ENCODE measurements at regions not wholly inside any gene's neighbourhood (a gene's known extent, or its start where the extent isn't known, plus 50 kb on each side); places are given as distances from the start of the nearest gene placed in this dataset.

DNA sequence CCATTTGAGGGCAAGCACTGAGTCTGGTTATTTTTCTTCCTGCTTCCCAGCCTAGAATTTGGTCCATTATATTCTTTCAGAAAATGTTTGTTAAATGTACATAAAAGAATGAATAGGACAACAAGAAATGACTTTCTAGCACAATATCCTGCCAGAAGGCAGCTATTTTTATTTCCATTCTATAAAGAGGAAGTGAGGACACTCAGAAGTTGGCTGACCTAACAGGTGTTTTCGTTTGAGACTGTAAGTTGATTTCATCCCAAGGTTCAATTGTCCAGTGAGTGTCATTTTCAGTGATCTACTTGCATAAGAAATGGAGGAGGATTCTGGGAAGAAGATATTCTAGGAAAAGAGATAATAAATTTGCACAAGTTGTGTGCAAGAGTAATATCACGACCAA lies 191.9 kb upstream of the POU1F1 start:
- H3K4me1 Mint-ChIP-seq (ENCODE audit: low read depth, unreplicated experiment) = no peaks in the 10 kb centered on the region
- POLR2A ChIA-PET = no interaction called here
- no peak overlapping the region for H3K27ac Mint-ChIP-seq (ENCODE audit: unreplicated experiment)
- TF ChIP-seq, protein P1, sequence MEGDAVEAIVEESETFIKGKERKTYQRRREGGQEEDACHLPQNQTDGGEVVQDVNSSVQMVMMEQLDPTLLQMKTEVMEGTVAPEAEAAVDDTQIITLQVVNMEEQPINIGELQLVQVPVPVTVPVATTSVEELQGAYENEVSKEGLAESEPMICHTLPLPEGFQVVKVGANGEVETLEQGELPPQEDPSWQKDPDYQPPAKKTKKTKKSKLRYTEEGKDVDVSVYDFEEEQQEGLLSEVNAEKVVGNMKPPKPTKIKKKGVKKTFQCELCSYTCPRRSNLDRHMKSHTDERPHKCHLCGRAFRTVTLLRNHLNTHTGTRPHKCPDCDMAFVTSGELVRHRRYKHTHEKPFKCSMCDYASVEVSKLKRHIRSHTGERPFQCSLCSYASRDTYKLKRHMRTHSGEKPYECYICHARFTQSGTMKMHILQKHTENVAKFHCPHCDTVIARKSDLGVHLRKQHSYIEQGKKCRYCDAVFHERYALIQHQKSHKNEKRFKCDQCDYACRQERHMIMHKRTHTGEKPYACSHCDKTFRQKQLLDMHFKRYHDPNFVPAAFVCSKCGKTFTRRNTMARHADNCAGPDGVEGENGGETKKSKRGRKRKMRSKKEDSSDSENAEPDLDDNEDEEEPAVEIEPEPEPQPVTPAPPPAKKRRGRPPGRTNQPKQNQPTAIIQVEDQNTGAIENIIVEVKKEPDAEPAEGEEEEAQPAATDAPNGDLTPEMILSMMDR (IDR thresholded peaks at IDR 0.05; ENCODE audit: insufficient read depth in 1 of 2, low read depth in 1 of 2, low read length in 1 of 2, severe bottlenecking in 1 of 2, unreplicated experiment in 1 of 2) = no peak
- Histone ChIP-seq H3K4me3 (ENCODE audit: low read depth, low read length) (no peak overlapping the region), H3K27me3 (replicated peaks; ENCODE audit: control insufficient read depth, insufficient read depth, low read length) (no peaks in the 10 kb centered on the region), H3K36me3 (ENCODE audit: control insufficient read depth, insufficient read depth, low read length) (no peaks in the 10 kb centered on the region), H3K9me3 (no peaks in the 10 kb centered on the region; the same call in 1 of the 2 replicates), H3K4me1 (no peaks in the 10 kb centered on the region)
- no peaks in the 10 kb centered on the region for H3K27me3 Mint-ChIP-seq (ENCODE audit: insufficient read depth, unreplicated experiment)
- H3K9me3 Mint-ChIP-seq (ENCODE audit: unreplicated experiment) = peaks cover 8% of the 10 kb centered on the region
- intact Hi-C loops (cut with micrococcal nuclease; ENCODE audit: unreplicated experiment) = no loop called here
- BruUV-seq (replicated peaks) = no TSS peak
- CTCF ChIA-PET = no interaction called here
- no peaks in the 10 kb centered on the region for H3K36me3 Mint-ChIP-seq (ENCODE audit: insufficient read depth, unreplicated experiment)
- no peak for DNase-seq
- no peak overlapping the region for H3K4me3 Mint-ChIP-seq (ENCODE audit: unreplicated experiment)

DNA sequence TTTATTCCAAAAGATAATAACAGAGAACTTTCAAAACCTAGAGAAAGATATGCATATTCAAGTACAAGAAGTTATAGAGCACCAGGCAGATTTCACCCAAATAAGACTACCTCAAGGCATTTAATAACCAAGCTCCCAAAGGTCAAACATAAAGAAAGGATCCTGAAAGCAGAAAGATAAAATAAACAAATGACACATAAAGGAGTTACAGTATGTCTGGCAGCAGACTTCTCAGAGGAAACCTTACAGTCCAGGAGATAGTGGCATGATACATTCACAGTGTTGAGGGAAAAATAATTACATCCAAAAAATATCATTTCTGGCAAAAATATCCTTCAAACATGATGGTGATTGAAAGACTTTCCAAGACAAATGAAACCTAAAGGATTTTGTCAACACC lies 185.8 kb upstream of the POU1F1 start:
- Mint-ChIP-seq H3K4me1 (ENCODE audit: low read depth, unreplicated experiment) (no peaks in the 10 kb centered on the region), H3K36me3 (ENCODE audit: insufficient read depth, unreplicated experiment) (no peaks in the 10 kb centered on the region), H3K4me3 (ENCODE audit: unreplicated experiment) (no peak overlapping the region), H3K27me3 (ENCODE audit: insufficient read depth, unreplicated experiment) (no peaks in the 10 kb centered on the region), H3K9me3 (ENCODE audit: unreplicated experiment) (peaks cover 8% of the 10 kb centered on the region), H3K27ac (ENCODE audit: unreplicated experiment) (no peak overlapping the region)
- H3K4me1 ChIP-seq = no peaks in the 10 kb centered on the region
- TF ChIP-seq, protein P1 (IDR thresholded peaks at IDR 0.05; ENCODE audit: insufficient read depth in 1 of 2, low read depth in 1 of 2, low read length in 1 of 2, severe bottlenecking in 1 of 2, unreplicated experiment in 1 of 2) = no peak
- H3K4me3 ChIP-seq (ENCODE audit: low read depth, low read length) = no peak overlapping the region
- no peak for DNase-seq
- intact Hi-C loops (cut with micrococcal nuclease; ENCODE audit: unreplicated experiment) = no loop called here
- no peaks in the 10 kb centered on the region for H3K9me3 ChIP-seq
- ChIA-PET POLR2A (no interaction called here), CTCF (no interaction called here)
- H3K36me3 ChIP-seq (ENCODE audit: control insufficient read depth, insufficient read depth, low read length) = no peaks in the 10 kb centered on the region
- BruUV-seq (replicated peaks) = no TSS peak
- no peaks in the 10 kb centered on the region for H3K27me3 ChIP-seq (replicated peaks; ENCODE audit: control insufficient read depth, insufficient read depth, low read length)

DNA sequence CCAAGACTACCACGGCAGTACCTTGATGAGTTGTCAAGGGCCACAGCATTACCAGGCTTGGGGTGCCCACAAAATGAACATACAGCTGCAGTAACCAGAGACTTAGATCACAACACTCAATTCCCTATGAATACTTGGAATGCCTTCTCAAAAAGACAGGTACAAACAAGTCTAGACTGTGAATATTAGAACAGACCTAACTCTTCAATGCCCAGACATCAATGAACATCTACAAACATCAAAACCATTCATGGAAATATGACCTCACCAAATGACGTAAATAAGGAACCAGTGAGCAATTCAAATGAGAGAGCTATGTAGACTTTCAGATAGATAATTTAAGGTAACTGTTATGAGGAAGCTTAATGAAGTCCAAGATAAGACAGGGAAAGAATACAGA lies 185.1 kb upstream of the POU1F1 start:
- Histone ChIP-seq H3K27me3 (replicated peaks; ENCODE audit: control insufficient read depth, insufficient read depth, low read length) (no peaks in the 10 kb centered on the region), H3K4me1 (no peaks in the 10 kb centered on the region), H3K9me3 (no peaks in the 10 kb centered on the region), H3K36me3 (ENCODE audit: control insufficient read depth, insufficient read depth, low read length) (no peaks in the 10 kb centered on the region), H3K4me3 (ENCODE audit: low read depth, low read length) (no peak overlapping the region)
- no peak overlapping the region for H3K27ac Mint-ChIP-seq (ENCODE audit: unreplicated experiment)
- H3K36me3 Mint-ChIP-seq (ENCODE audit: insufficient read depth, unreplicated experiment) = no peaks in the 10 kb centered on the region
- CTCF ChIA-PET = no interaction called here
- POLR2A ChIA-PET = no interaction called here
- H3K4me1 Mint-ChIP-seq (ENCODE audit: low read depth, unreplicated experiment) = no peaks in the 10 kb centered on the region
- no peak for DNase-seq
- no peak overlapping the region for H3K4me3 Mint-ChIP-seq (ENCODE audit: unreplicated experiment)
- H3K27me3 Mint-ChIP-seq (ENCODE audit: insufficient read depth, unreplicated experiment) = no peaks in the 10 kb centered on the region
- intact Hi-C loops (cut with micrococcal nuclease; ENCODE audit: unreplicated experiment) = no loop called here
- no TSS peak for BruUV-seq (replicated peaks)
- TF ChIP-seq, protein P1 (IDR thresholded peaks at IDR 0.05; ENCODE audit: insufficient read depth in 1 of 2, low read depth in 1 of 2, low read length in 1 of 2, severe bottlenecking in 1 of 2, unreplicated experiment in 1 of 2) = no peak
- H3K9me3 Mint-ChIP-seq (ENCODE audit: unreplicated experiment) = peaks cover 7% of the 10 kb centered on the region

Data from Caco-2 (cell line).